ENCODE measurements at regions not wholly inside any gene's neighbourhood (a gene's known extent, or its start where the extent isn't known, plus 50 kb on each side); places are given as distances from the start of the nearest gene placed in this dataset.

GRCh38 chr21:15592271-15592860, 137.4 kb upstream of the USP25 start:
- peak in 1 of 2 experiments; percentile 10 for DNase-seq (ENCODE audit: low read depth in 1 of 2, low spot score in 1 of 2)
- no peak overlapping the region for H3K27ac ChIP-seq (replicated peaks)
- H3K27me3 ChIP-seq (ENCODE audit: insufficient read depth, poor library complexity, severe bottlenecking): no peaks in the 10 kb centered on the region
- H3K4me3 ChIP-seq (replicated peaks; ENCODE audit: insufficient read depth, low read length): no peak overlapping the region
- TF ChIP-seq GABPA (IDR thresholded peaks at IDR 0.05; ENCODE audit: low read depth): no peak
- TF ChIP-seq SPI1 (IDR thresholded peaks at IDR 0.05; ENCODE audit: borderline replicate concordance, low read depth): no peak
- TF ChIP-seq, protein P1, sequence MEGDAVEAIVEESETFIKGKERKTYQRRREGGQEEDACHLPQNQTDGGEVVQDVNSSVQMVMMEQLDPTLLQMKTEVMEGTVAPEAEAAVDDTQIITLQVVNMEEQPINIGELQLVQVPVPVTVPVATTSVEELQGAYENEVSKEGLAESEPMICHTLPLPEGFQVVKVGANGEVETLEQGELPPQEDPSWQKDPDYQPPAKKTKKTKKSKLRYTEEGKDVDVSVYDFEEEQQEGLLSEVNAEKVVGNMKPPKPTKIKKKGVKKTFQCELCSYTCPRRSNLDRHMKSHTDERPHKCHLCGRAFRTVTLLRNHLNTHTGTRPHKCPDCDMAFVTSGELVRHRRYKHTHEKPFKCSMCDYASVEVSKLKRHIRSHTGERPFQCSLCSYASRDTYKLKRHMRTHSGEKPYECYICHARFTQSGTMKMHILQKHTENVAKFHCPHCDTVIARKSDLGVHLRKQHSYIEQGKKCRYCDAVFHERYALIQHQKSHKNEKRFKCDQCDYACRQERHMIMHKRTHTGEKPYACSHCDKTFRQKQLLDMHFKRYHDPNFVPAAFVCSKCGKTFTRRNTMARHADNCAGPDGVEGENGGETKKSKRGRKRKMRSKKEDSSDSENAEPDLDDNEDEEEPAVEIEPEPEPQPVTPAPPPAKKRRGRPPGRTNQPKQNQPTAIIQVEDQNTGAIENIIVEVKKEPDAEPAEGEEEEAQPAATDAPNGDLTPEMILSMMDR (IDR thresholded peaks at IDR 0.05; ENCODE audit: insufficient read depth, low read length): peak; percentile 39

DNA sequence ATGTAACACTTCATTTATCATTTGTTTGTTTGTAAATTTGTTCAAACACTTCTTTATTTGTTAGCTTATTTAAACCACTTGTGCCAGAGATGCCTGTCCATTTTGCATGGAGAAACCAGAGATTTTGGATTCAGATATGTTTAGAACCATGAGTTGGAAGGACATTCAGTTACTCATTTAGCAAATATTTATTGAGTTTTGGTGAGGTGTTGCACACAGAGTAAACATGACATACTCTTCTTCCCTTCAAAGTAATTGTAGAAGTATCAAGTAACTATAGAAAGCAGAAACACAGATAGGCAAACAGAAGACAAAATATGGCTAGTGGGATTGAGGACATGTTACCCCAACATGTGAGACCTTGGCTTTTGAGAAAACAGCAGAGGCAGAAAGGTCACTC, 136.8 kb upstream of the USP25 start:
- Histone ChIP-seq H3K4me3 (replicated peaks; ENCODE audit: insufficient read depth, low read length) (no peak overlapping the region), H3K27me3 (ENCODE audit: insufficient read depth, poor library complexity, severe bottlenecking) (no peaks in the 10 kb centered on the region), H3K27ac (replicated peaks) (no peak overlapping the region)
- no peak for DNase-seq (ENCODE audit: low read depth in 1 of 2, low spot score in 1 of 2)
- TF ChIP-seq GABPA (IDR thresholded peaks at IDR 0.05; ENCODE audit: low read depth): no peak
- no peak for TF ChIP-seq SPI1 (IDR thresholded peaks at IDR 0.05; ENCODE audit: borderline replicate concordance, low read depth)
- TF ChIP-seq, protein P1 (IDR thresholded peaks at IDR 0.05; ENCODE audit: insufficient read depth, low read length): no peak
- TF ChIP-seq REST (IDR thresholded peaks at IDR 0.05; ENCODE audit: insufficient replicate concordance, low read depth): no peak
- TF ChIP-seq POLR2AphosphoS5 (IDR thresholded peaks at IDR 0.05; ENCODE audit: low read depth): no peak

GRCh38 chr21:15601390-15601789, 128.4 kb upstream of the USP25 start:
- no peak overlapping the region for H3K4me3 ChIP-seq (replicated peaks; ENCODE audit: insufficient read depth, low read length)
- DNase-seq (ENCODE audit: low read depth in 1 of 2, low spot score in 1 of 2): no peak

More at GRCh38 chr21:15601390-15601789, 128.4 kb upstream of the USP25 start:
- TF ChIP-seq REST (IDR thresholded peaks at IDR 0.05; ENCODE audit: insufficient replicate concordance, low read depth) (no peak), POLR2AphosphoS5 (IDR thresholded peaks at IDR 0.05; ENCODE audit: low read depth) (no peak), SPI1 (IDR thresholded peaks at IDR 0.05; ENCODE audit: borderline replicate concordance, low read depth) (no peak), GABPA (IDR thresholded peaks at IDR 0.05; ENCODE audit: low read depth) (no peak)
- TF ChIP-seq, protein P1 (IDR thresholded peaks at IDR 0.05; ENCODE audit: insufficient read depth, low read length): no peak
- Histone ChIP-seq H3K27me3 (ENCODE audit: insufficient read depth, poor library complexity, severe bottlenecking) (no peaks in the 10 kb centered on the region), H3K27ac (replicated peaks) (no peak overlapping the region)
